K562 (cell line): ENCODE measurements at regions not wholly inside any gene's neighbourhood (a gene's known extent, or its start where the extent isn't known, plus 50 kb on each side); places are given as distances from the start of the nearest gene placed in this dataset.
A peak's percentile ranks its signal among the peaks of the same experiment; 100 is the strongest.

Source experiments
- ATAC-seq: fragments of 200-7000 bp; cut with Tn5 transposase; 3 replicates; pipeline ENCODE4 v1.9.1; 2020; ENCODE audit warnings: moderate library complexity
- BruUV-seq: library from RNA; stranded (reverse); fragments of 400-500 nt; replicated peaks from 2 replicates; lab custom pipeline; 2021; lab: Mats Ljungman, UMichigan
- CTCF ChIA-PET: fragments of 300-600 bp; formaldehyde crosslinking; extraction: SDS; loops from one replicate; lab custom pipeline; 2021; ENCODE audit warnings: low intra/inter-chr PET ratio; lab: Yijun Ruan, JAX
- POLR2A ChIA-PET: fragments of 300-600, 350-650 bp; sonication (Branson Sonifier 250); formaldehyde crosslinking; extraction: SDS; loops from one replicate; lab custom pipeline; 2021; ENCODE audit warnings: antibody characterized with exemption, inconsistent platforms; lab: Yijun Ruan, JAX
- DNase-seq, 4 experiments: peaks; one replicate each; pipeline versions ENCODE4 v3.0.0 to v3.0.0-alpha.2; 2011 to 2018; ENCODE audit warnings: low spot score in 3 of 4, mixed read lengths in 3 of 4; ENCODE audit errors: extremely low read depth in 1 of 4
- FAIRE-seq: peaks from 2 replicates; lab custom pipeline; 2011; peaks lifted over from hg19 to GRCh38; lab: Jason Lieb, UNC
- H2AFZ ChIP-seq: 2 replicates; pipeline ENCODE4 v1.6.0; 2011; ENCODE audit warnings: low read depth, low read length, control low read depth, inconsistent platforms
- H3K27ac ChIP-seq: fragments of 200-600 bp; 3 replicates; pipeline ENCODE4 v1.8.0; 2011; ENCODE audit warnings: low read depth, mild to moderate bottlenecking, control low read depth, inconsistent platforms, low read length, moderate library complexity, mixed read lengths; ENCODE audit errors: extremely low read depth
- H3K27me3 ChIP-seq, 2 experiments: fragments of 300-600 bp in 1 of 2; 2 replicates in 1 of 2; 3 replicates in 1 of 2; pipeline versions ENCODE4 v1.6.0 to v1.8.0; 2011; ENCODE audit warnings: inconsistent platforms in 2 of 2, low read length in 2 of 2, mild to moderate bottlenecking in 1 of 2, mixed read lengths in 1 of 2, moderate library complexity in 1 of 2; ENCODE audit not compliant: control insufficient read depth in 2 of 2, insufficient read depth in 2 of 2
- H3K36me3 ChIP-seq: fragments of 300-600 bp; 3 replicates; pipeline ENCODE4 v1.8.0; 2011; ENCODE audit warnings: mild to moderate bottlenecking, low read length, inconsistent platforms; ENCODE audit not compliant: control insufficient read depth, insufficient read depth
- H3K4me1 ChIP-seq, 2 experiments: fragments of 200-600 bp in 1 of 2; replicated peaks in 1 of 2; 2 replicates in 1 of 2; 3 replicates in 1 of 2; pipeline versions ENCODE4 v1.5.1 to v1.8.0; 2011; ENCODE audit warnings: inconsistent platforms in 2 of 2, low read length in 2 of 2, mild to moderate bottlenecking in 1 of 2, mixed read lengths in 1 of 2, moderate library complexity in 1 of 2; ENCODE audit not compliant: control insufficient read depth in 2 of 2, insufficient read depth in 2 of 2
- H3K4me2 ChIP-seq: 2 replicates; pipeline ENCODE4 v1.6.1; 2011; ENCODE audit warnings: low read length, control low read depth, inconsistent platforms, mixed read lengths; ENCODE audit not compliant: insufficient read depth
- H3K4me3 ChIP-seq: fragments of 200-600 bp; sonication (generic), shearing (Covaris generic); 2 replicates; pipeline ENCODE4 v1.5.1; 2016; ENCODE audit warnings: control low read depth, inconsistent platforms
- H3K79me2 ChIP-seq: fragments of 200-600 bp; 3 replicates; pipeline ENCODE4 v1.8.0; 2011; ENCODE audit warnings: low read length, inconsistent platforms; ENCODE audit not compliant: control insufficient read depth, insufficient read depth
- H3K9ac ChIP-seq, 2 experiments: 2 replicates each; pipeline versions ENCODE4 v1.6.0 to v1.6.1; 2011; ENCODE audit warnings: low read depth in 2 of 2, low read length in 2 of 2, control low read depth in 1 of 2, inconsistent platforms in 1 of 2, mild to moderate bottlenecking in 1 of 2, mixed read lengths in 1 of 2; ENCODE audit not compliant: insufficient read depth in 1 of 2
- H3K9me1 ChIP-seq: one replicate; pipeline ENCODE4 v1.6.0; 2011; ENCODE audit warnings: inconsistent platforms, mild to moderate bottlenecking, low read length, moderate library complexity; ENCODE audit not compliant: control insufficient read depth, insufficient read depth
- H3K9me3 ChIP-seq: replicated peaks from 2 replicates; pipeline ENCODE4 v1.5.1; 2011; ENCODE audit warnings: low read depth, low read length, inconsistent platforms; ENCODE audit not compliant: control insufficient read depth, insufficient read depth
- H4K20me1 ChIP-seq: replicated peaks from 2 replicates; pipeline ENCODE4 v1.6.1; 2011; ENCODE audit warnings: low read length, inconsistent platforms, mixed read lengths; ENCODE audit not compliant: control insufficient read depth, insufficient read depth
- ARNT ChIP-seq, 2 experiments: fragments of 450-650 bp; IDR thresholded peaks; 2 replicates each; pipeline ENCODE4 v1.6.1; 2016; ENCODE audit warnings: mild to moderate bottlenecking in 1 of 2
- CREM ChIP-seq: IDR thresholded peaks from 2 replicates; pipeline ENCODE4 v1.6.1; 2014; ENCODE audit warnings: antibody characterized with exemption, low read depth
- CTBP1 ChIP-seq: fragments of 450-650 bp; IDR thresholded peaks from 2 replicates; pipeline ENCODE4 v1.6.1; 2016; ENCODE audit warnings: borderline replicate concordance
- DMBX1 ChIP-seq: fragments of 250-450 bp; sonication (Bioruptor Pico); IDR thresholded peaks from 2 replicates; pipeline ENCODE4 v1.8.0; 2022; ENCODE audit warnings: inconsistent platforms, mild to moderate bottlenecking, moderate library complexity, borderline replicate concordance
- MED1 ChIP-seq: sonication (generic); formaldehyde crosslinking; IDR thresholded peaks from 2 replicates; pipeline ENCODE4 v1.8.1; 2023; ENCODE audit warnings: missing genetic modification reagents, borderline replicate concordance
- PRDM10 ChIP-seq: fragments of 450-650 bp; IDR thresholded peaks from 2 replicates; pipeline ENCODE4 v1.6.1; 2018; ENCODE audit not compliant: partially characterized antibody
- ZBTB40 ChIP-seq, 2 experiments: fragments of 450-650 bp in 1 of 2; sonication (generic) in 1 of 2; formaldehyde crosslinking in 1 of 2; IDR thresholded peaks; 2 replicates each; pipeline versions ENCODE4 v1.7.1 to v1.9.0; 2016 to 2022; ENCODE audit warnings: inconsistent platforms in 1 of 2, mild to moderate bottlenecking in 1 of 2, missing genetic modification reagents in 1 of 2
- ZNF316 ChIP-seq: fragments of 450-650 bp; IDR thresholded peaks from 2 replicates; pipeline ENCODE4 v1.6.1; 2016
- ZNF785 ChIP-seq: fragments of 250-450 bp; sonication (Bioruptor Pico); IDR thresholded peaks from 2 replicates; pipeline ENCODE4 v1.4.0; 2020; ENCODE audit warnings: mild to moderate bottlenecking
- WGBS: fragments of 100-300 bp; shearing (Covaris generic); methylation state at CpG from one replicate; pipeline ENCODE4 v1.1.6; 2016; ENCODE audit warnings: low coverage, mixed read lengths; ENCODE audit not compliant: insufficient coverage; ENCODE audit errors: missing lambda C conversion rate; 5-methylcytosine and 5-hydroxymethylcytosine counted together
- in situ Hi-C: fragments of 300-500 bp; cut with MboI; formaldehyde crosslinking; loops from 4 replicates; pipeline ENCODE4 v1.15.0; 2018; ENCODE audit warnings: inconsistent platforms, mixed read lengths
- intact Hi-C: fragments of 100-400 bp; cut with micrococcal nuclease; formaldehyde crosslinking; loops from 2 replicates; pipeline ENCODE4 v1.14.2; 2022

- Histone ChIP-seq H3K27me3 (no peaks in the 10 kb centered on the region), H2AFZ (peak overlapping the region; percentile 63), H3K9me3 (no peaks in the 10 kb centered on the region), H3K4me2 (peak overlapping the region; percentile 69), H3K9ac (peak overlapping the region; percentile 28 to 67; a peak in 3 of 4 replicates), H3K36me3 (peaks cover 13% of the 10 kb centered on the region), H3K79me2 (peaks cover 10% of the 10 kb centered on the region; the same call in 1 of the 3 replicates), H3K27ac (peak overlapping the region; percentile 89), H3K4me1 (peaks cover 20 to 26% of the 10 kb centered on the region in 2 experiments), H4K20me1 (no peaks in the 10 kb centered on the region), H3K9me1 (no peaks in the 10 kb centered on the region), H3K4me3 (no peak overlapping the region)
- ATAC-seq (peak; percentile 79), FAIRE-seq (peak; percentile 66), DNase-seq (peak in 2 of 4 experiments; percentile 48 to 59)
- ChIA-PET POLR2A (interaction anchor here (0.6 to 2.5 kb wide), 2 partner anchors 10 to 31 kb away, joined by 4 to 14 read pairs; no protein-coding TSS in a partner anchor), CTCF (no interaction called here)
- no TSS peak for BruUV-seq
- intact Hi-C loops: no loop called here
- WGBS: 5% methylated on average over 5 of the region's 5 CpGs
- in situ Hi-C loops: no loop called here
- TF ChIP-seq CREM: 0 out of 2 replicates have a peak, but pooled peaks have one; percentile 16
- TF ChIP-seq ZBTB40 (IDR thresholded peaks at IDR 0.05): 0 out of 2 replicates have a peak, but pooled peaks have one; percentile 9
- TF ChIP-seq ZBTB40 (CRISPR knock-in tag; IDR thresholded peaks at IDR 0.05): no peak
- peak; percentile 31; the same call in 1 of the 2 replicates for TF ChIP-seq CTBP1
- no peak for TF ChIP-seq MED1
- peak; percentile 59 for TF ChIP-seq PRDM10
- no peak for TF ChIP-seq ARNT (IDR thresholded peaks at IDR 0.05)
- peak; percentile 54; the same call in 1 of the 2 replicates for TF ChIP-seq DMBX1 (CRISPR knock-in tag)
- TF ChIP-seq ZNF316: peak; percentile 4; the same call in 1 of the 2 replicates
- TF ChIP-seq ZNF785 (CRISPR knock-in tag): no peak
Observed at GRCh38 chr1:95168761-95169351, 51.7 kb downstream of the TLCD4 start.
